ENCODE measurements at regions not wholly inside any gene's neighbourhood (a gene's known extent, or its start where the extent isn't known, plus 50 kb on each side); places are given as distances from the start of the nearest gene placed in this dataset.
"Not testable (repeated sequence)": the region's sequence is repeated elsewhere in the genome, so short reads cannot be mapped to it uniquely, and the experiment has no call there.

DNA sequence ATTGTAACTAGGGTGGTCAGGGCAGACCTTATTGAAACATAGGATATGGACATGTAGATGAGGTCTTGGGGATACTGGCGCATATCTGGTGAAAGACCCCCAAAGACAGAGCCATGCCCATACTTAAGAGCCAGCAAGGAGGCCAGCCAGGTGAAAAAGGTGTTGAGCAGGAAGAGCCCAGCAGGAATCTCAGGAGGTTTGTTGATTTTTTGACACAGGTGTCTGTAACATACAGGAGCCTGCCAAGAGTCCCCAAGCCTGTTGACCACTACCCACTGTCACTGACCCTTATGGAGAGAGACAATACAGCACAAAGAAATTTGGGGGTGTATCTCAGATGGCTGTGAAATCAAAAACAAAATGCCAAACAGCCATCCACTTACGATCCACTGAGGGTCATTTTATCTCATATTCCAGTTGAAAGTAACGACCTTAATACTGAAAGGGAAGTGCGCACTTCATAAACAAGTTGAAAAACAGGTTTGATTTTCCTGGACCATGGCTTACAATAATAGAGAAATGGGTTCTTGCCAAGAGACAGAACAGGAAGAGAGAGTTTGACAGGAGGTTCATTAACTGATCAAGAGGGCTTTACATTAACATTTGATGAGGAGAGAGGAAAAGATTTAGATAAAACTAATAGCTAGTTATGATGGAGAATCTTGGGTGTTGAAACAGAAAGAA is 163.6 kb downstream of the GLUL start:
- DNase-seq (ENCODE audit: low spot score) = no peak

DNA sequence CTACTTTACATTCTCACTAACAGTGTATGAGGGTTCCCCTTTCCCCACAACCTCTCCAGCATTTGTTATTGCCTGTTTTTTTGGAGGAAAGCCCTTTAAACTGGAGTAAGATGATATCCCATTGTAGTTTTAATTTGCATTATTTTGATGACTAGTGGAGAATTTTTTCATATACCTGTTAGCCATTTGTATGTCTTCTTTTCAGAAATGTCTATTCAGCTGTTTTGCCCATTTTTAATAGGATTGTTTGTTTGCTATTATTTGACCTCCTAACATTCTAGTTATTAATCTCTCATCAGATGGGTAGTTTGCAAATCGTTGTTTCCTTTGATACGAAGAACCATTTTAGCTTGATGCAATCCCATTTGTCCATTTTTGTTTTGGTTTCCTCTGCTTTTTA is 165.0 kb downstream of the GLUL start:
- DNase-seq (ENCODE audit: low spot score) = no peak

DNA sequence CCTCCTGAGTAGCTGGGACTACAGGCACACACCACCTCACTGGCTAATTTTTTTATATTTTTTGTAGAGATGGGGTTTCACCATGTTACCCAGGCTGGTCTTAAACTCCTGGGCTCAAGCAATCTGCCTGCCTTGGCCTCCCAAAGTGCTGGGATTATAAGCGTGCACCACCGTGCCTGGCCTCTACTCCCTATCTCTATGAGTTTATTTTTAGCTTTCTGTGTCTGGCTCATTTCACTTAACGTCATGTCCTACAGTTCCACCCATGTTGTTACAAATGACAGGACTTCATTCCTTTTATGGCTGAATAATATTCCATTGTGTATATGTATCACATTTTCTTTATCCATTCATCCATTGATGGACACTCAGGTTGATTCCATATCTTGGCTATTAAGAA is 164.2 kb upstream of the ZNF648 start:
- DNase-seq (ENCODE audit: low spot score) = not testable (repeated sequence)

DNA sequence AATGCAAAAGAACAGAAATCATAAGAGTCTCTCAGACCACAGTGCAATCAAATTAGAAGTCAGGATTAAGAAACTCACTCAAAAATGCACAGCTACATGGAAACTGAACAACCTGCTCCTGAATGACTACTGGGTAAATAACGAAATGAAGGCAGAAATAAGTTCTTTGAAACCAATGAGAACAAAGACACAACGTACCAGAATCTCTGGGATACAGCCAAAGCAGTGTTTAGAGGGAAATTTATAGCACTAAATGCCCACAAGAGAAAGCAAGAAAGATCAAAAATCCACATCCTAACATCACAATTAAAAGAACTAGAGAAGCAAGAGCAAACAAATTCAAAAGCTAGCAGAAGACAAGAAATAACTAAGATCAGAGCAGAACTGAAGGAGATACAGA is 160.5 kb upstream of the ZNF648 start:
- DNase-seq (ENCODE audit: low spot score) = not testable (repeated sequence)

DNA sequence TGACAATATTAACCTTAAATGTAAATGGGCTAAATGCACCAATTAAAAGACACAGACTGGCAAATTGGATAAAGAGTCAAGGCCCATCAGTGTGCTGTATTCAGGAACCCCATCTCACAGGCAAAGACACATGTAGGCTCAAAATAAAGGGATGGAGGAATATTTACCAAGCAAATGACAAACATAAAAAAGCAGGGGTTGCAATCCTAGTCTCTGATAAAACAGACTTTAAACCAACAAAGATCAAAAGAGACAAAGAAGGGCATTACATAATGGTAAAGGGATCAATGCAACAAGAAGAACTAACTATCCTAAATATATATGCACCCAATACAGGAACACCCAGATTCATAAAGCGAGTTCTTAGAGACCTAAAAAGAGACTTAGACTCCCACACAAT is 159.9 kb upstream of the ZNF648 start:
- DNase-seq (ENCODE audit: low spot score) = not testable (repeated sequence)

DNA sequence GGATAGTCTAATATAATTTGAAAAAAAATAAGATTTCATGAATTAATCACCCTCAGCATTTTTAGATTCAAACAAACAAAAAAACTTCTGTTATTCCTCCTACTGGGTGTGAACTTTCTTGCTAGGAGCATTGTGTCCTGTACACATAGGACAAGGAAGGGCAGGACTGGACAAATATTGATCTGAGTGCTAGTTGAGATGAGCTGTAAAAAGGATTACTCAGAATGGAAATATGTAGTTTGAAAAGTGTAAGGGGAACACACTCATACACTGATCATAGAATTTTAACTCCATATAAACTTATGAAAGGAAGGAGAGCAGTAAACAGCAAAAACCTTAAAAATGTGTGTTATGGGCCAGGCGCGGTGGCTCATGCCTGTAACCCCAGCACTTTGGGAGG is 156.5 kb upstream of the ZNF648 start:
- DNase-seq (ENCODE audit: low spot score) = no peak

DNA sequence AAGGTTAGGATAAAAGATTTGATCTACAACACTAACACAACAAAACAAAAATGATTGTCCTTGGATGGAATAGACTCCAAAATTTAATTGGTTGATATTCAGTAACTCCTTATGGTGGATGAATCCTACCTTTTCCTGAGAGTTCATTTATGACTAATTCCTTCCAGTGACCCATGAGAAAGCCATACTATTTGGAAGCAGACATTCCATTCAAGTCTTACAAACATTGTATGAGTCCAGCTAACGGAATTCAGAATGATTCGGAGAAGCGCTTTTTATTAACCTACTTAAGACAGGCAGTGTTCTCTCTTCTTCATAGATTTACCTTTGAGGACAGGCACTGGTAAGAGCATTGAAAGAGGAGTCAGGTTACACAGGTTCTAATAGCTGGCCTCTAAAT is 155.6 kb upstream of the ZNF648 start:
- no peak for DNase-seq (ENCODE audit: low spot score)

DNA sequence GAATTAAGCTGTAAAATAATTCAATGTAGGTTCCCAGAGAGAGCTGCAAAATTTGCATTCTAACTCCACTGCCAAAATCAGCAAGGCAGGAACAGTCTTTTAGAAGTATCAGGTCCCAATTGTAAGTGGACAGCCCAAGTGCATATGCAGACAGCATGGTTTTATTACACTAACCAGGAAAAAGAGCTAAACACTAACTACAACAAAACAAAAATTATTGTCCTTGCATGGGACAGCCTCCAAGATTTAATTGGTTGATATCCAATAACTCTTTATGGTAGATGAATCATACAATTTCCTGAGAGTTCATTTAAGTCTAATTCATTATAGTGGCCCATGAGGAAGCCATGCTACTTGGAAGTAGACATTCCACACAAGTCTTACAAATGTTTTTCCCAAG is 154.3 kb upstream of the ZNF648 start:
- no peak for DNase-seq (ENCODE audit: low spot score)

DNA sequence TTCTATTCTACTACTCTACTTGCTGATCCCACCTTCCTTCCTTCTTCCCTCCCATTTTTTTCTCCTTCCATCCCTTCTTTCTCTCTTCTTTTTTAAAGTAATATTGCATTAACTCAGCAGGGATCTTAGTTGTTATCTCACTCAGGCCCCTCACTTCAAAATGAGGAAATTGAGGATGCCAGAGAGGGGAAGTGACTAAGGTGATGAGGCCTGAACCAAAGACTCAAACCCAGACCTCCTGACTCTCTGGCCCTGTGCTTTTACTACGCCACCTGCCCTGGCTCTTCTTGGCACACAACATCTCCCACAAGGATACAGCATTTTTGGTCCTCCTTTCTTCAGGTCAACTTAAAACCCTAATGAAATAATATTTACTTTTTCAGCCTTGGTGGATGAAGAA is 151.7 kb upstream of the ZNF648 start:
- DNase-seq (ENCODE audit: low spot score) = no peak

DNA sequence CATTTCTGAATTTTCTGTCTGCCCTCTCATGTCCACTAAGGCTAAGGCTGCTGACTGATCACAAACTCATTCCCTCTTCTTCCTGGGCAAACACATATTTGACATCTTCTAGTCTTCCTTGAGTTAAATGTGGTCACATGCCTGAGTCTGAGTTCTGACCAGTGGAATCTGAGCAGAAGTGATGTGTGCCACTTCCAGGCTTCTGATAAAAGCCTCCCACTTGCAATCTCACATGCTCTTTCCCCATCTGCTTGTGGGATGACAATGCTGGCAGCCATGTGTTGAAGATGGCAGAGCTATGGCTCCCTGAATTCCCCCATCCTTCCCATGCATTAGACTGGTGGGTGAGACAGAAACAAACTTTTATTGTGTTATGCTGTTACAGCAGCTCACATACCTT is 149.9 kb upstream of the ZNF648 start:
- DNase-seq (ENCODE audit: low spot score) = no peak

DNA sequence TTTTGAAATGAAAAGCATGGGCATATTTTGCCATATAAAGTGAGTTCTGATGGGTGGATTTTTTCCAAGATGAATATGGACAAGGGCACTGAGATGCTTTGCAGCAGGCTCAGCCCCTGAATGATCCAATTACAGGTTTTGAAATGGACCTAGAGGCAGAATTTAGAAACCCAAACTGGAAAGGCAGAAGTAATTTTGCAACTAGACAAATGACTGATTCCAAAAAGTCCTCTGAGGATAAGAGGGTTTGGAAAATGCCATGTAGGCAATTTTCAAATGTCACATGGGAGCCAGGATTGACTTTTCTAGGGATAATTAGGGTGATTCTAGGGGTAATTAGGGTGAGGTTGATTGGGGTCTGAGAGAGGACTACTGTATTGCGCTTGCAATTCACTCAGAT is 148.9 kb upstream of the ZNF648 start:
- no peak for DNase-seq (ENCODE audit: low spot score)

DNA sequence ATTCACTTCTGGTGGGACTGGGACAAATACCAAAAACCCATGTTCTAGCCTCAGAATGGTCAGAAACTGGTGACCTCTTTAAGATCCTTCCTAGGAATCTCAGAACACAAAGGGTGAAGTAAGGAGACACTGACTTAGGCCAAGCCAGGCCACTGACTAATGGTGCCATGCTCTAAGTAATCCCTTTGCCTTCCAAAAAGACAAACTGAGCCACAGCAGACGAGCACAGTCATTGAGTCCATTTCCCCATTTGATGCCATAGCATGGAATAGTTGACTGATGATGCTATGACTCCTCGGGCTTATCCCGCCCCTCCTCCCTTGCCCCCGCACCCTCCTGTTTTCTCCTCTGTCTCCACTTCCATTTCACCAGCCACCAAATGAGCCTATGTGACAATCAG is 145.8 kb upstream of the ZNF648 start:
- no peak for DNase-seq (ENCODE audit: low spot score)

DNA sequence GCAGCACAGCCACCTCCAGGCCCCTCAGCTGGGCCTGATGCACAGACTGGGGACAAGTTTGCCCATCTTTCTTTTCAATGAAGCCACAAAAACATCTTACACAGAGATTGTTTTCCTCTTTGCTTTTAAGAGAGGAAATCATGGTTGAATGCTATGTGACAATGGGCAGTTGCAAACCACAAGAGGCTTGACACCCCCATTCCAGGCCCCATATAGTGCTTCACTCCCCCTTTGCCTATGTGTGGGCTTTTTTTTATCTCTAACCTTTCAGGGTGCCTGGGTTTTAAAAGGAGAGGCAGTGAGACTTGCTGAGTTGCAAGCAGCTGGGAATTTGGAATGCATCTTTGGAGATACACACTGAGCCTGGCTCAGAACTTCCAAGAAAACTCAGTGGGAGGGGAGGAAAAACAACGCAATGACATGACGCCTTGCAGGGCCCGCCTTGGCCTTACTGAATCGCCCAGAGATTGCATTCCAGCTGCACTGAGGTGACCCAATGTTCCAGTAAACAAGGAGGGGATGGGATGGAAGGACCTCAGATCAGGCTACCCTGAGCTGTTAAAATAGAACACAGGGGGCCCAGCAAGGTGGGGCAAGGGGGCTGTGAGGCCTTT is 145.2 kb upstream of the ZNF648 start:
- no peak for DNase-seq (ENCODE audit: low spot score)

DNA sequence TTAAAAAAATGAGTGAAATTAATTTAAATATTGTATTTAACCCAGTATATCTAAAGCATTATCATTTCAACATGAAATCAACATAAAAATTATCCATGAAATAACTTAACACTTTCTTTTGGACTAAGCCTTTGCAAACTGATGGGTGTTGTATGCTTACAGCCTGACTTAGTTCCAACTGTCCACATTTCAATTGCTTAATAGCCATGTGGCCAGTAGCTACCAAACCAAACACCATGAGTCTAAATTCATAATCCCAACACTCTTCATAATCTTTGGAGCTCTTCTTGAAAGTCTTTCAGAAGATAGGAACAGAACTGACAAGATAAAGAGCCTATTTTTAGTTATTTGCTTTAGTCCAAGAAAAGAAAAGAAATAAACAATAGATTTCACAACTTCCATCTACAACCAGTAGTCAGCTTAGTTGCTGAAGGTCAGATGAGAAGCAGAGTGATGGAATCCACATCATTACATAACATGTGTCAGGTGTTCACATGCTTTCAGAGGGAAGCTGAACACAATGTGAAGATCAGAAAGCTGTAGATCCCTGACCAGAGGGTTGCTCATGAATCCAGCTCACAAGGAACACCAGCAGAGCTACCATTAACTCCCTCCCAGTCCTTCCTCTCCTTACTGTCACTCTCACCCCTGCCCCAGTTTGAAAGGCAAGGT is 144.0 kb upstream of the ZNF648 start:
- DNase-seq (ENCODE audit: low spot score) = no peak

DNA sequence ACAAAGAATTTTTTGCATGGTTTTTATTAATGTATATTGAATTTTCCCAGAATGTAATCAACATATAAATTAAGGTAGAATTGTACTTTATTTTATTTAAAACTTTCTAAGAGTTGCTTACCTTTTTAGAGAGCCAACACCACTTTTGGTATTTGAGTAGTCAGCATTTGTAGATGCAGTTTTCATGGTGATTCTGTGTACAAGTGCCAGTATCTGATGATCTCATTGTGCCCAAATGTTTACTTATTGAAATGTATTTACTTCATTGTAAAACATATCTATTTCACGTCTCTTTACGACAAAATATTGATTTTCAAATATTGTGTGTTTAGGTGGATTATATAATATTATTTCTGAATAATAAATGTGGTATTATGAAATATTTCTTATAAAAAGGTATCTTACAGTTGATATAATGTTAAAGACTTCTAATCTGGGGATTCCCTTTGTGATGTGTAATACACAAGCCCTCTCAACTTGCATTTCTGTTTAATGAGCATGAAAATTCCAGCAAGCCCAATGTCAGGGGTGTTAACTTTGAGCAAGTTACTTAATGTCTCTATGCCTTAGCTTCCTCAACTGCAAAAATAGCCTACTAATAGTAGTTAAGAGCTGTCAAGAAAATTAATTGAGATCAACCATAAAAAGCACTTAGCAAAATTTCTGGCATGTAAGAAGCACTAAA is 141.8 kb upstream of the ZNF648 start:
- no peak for DNase-seq (ENCODE audit: low spot score)

DNA sequence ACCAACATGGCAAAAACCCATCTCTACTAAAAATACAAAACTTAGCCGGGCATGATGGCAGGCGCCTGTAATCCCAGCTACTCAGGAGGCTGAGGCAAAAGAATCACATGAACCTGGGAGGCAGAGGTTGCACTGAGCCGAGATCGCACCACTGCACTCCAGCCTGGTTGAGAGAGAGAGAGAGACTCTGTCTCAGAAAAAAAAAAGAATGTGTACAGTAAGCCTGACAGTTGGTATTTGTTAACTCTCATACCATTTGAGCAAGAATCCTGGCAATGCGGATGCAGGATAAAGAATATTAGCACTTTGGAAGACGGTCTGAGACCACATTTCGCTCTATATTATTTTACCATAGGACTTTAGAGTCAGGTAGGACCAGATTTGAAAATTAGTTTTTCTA is 140.0 kb upstream of the ZNF648 start:
- DNase-seq (ENCODE audit: low spot score) = not testable (repeated sequence)

DNA sequence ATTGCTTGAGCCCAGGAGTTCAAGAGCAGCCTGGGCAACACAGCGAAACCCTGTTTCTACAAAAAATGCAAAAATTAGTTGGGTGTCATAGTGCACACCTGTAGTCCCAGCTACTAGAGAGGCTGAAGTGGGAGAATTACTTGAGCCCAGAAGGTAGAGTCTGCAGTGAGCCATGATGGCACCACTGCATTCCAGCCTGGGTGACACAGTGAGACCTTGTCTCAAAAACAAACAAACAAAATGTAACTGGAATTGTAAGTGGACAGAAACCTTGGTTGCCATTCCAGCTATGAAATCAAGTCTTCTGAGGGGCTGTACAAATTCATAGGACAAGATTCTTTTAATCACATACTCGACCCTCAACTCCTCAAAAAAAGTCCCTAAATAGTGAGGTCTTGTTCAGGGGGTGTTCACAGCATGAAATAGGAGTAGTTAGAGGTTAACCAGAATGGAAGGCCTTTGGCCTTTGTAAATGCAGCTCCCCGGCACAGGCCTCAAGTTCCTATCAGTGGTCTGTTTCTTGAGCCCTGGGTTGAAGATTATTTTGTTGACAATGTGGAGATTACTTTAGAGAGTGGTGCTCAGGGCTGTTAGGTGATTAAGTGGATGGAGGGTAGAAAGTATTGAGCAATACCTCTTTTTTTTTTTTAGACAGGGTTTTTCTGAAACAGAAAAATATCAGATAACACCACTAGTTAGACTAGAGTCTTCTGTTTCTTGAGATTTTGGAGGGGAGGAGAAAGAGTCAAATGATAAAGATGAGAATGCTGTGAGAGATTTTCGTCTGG is 138.7 kb upstream of the ZNF648 start:
- no peak for DNase-seq (ENCODE audit: low spot score)

DNA sequence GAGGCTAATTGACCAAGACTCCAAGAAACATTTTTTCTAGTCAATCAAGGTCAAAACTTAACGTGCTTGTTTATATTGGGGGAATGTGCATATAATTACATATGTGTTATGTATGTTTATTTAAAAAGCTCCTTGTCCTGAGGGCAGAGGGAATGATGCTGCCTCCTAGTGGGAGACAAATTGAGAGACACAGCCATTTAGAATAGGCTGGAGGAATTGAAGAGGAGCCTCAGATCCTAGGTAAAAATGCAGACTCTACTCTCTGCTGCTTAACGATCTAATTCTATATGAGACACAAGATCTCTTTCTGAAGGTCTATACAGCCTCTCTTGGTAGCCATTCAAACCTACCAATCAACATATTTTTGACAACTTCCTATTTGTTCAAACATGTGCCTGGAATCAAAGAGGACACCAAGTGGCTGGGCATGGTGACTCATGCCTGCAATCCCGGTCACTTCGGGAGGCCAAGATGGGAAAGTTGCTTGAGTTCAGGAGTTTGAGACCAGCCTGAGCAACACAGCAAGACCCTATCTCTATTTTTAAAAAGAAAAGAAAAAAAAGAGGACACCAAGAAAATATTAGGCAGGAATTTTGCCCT is 136.6 kb upstream of the ZNF648 start:
- no peak for DNase-seq (ENCODE audit: low spot score)

DNA sequence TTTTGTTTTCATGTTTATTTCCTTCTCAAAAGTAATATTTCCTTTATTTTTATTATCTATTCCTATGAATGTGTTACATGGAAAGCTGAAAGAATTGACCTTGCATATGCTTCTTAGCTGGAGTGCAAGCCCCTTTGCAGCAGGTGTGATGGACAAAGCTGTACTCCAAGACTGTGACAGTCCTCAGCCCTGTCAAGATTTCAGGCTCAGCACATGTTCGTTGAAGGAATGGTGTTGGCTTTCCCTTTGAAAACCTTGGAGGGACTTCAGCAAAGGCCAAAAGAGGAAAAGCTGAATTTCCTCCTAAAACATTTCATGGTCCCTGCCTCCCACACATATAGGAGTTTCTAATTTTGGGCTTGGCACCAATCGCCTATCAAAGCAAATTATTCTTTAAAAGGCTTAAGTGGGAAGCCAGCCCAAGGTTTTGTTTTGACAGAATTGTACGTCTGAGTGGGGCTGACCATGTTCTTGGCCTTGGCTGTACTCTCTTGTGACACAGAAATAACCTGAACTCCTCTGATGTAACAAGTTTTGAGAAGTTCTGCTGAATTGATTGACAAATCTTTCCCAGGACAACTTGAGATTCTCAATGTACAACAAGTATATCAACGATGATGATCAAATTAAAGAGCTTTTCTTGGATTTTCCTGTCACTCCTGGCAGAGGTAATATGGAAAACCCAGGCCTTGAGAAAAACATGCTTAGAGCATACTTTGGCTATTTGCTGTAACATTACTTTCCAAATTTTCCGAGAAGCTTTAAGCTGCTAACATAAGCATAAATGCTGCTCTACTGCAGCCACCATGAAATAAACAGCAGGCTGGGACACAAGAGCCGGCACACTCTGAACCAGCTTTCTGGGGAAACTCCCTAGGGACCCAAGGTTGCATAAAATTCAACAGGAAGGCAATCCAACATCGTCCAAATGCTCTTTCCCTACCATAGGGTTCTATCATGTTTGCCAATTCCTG is 135.7 kb upstream of the ZNF648 start:
- no peak for DNase-seq (ENCODE audit: low spot score)

DNA sequence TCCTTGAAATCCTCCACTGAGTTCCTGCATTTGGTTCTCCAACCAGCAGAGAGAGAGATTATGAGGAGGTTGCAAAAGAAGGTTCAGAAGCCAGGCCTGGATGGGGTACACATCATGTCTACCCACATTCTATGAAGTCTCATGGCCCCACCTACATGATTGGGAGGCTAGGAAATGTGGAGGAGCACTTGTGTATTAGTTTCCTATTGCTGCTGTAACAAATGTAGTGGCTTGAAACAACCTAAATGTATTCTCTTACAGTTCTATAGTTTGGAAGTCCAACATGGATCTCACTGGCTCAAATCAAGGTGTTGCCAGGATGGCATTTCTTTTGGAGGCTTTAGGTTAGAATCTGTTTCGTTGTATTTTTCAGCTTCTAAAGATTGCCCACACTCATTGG is 134.2 kb upstream of the ZNF648 start:
- DNase-seq (ENCODE audit: low spot score) = no peak
